ENCODE measurements at regions not wholly inside any gene's neighbourhood (a gene's known extent, or its start where the extent isn't known, plus 50 kb on each side); places are given as distances from the start of the nearest gene placed in this dataset.

GRCh38 chr21:38177919-38178652, 78.7 kb upstream of the KCNJ15 start:
- no peaks in the 10 kb centered on the region for H3K36me3 ChIP-seq (ENCODE audit: control insufficient read depth in 2 of 2, insufficient read depth in 1 of 2, low read length in 2 of 2)
- ChIA-PET POLR2A (no interaction called here), CTCF (interaction anchor here (0.6 kb wide), 3 partner anchors 40 to 112 kb away, joined by 4 to 5 read pairs (median 4); no protein-coding TSS in a partner anchor)
- H3K4me3 ChIP-seq (ENCODE audit: low read depth, low read length), result no peak overlapping the region
- TF ChIP-seq ZNF624 (tag by site-specific recombination; IDR thresholded peaks at IDR 0.05), result no peak
- TF ChIP-seq ZNF660 (tag by site-specific recombination; IDR thresholded peaks at IDR 0.05), result no peak
- peak; percentile 77 for TF ChIP-seq ZNF513 (tag by site-specific recombination; IDR thresholded peaks at IDR 0.05)
- no peak for TF ChIP-seq ZBTB21 (tag by site-specific recombination; IDR thresholded peaks at IDR 0.05)
- no peaks in the 10 kb centered on the region; the same call in 1 of the 2 replicates for H3K9me3 ChIP-seq (ENCODE audit: control insufficient read depth, insufficient read depth, low read depth, low read length)
- no peaks in the 10 kb centered on the region for H3K4me1 ChIP-seq (ENCODE audit: control insufficient read depth, insufficient read depth, low read length)
- no peak overlapping the region for H3K27ac ChIP-seq (ENCODE audit: extremely low read depth, low read depth, low read length)

DNA sequence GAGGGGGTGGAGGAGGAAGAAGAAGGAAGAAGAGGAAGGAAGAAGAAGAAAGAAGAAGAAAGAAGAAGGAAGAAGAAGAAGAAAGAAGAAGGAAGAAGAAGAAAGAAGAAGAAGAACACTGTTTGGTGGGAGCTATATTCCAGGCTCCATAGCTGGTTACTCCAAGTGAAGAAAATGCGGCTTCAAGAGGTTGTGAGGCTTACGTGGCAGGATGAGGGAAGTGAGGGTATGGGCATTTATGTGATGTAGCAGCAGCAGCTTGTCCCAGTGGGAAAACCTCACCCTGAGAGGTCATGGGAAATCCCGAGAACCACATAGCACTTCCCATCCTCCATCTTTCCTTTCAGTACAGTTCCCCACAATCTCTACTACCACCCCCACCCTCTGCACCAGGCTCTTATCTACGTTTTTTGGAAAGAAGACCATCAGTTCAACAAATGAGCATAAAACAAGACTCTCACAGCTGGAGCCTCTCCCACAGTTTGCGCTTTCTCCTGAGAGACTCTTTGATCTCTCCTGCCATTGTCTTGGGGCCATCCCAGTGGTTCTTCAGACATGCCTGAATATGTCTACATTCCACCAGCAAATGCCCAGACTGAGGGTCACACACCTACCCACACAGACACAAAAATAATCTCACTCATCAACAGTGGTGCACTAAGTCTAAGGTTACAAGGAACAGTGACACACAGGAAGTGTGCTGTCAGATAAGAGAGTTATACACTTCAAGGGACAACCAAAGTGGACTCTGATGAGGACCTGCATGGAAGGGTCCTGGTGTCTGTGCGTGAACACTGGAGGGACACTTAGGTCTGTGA, 77.9 kb upstream of the KCNJ15 start:
- TF ChIP-seq ZFP37 (tag by site-specific recombination; IDR thresholded peaks at IDR 0.05) (no peak), ZNF518A (tag by site-specific recombination; conservative IDR thresholded peaks at IDR 0.05; ENCODE audit: low read depth) (no peak), SCRT1 (tag by site-specific recombination; IDR thresholded peaks at IDR 0.05; ENCODE audit: borderline replicate concordance) (no peak)
- H3K4me3 ChIP-seq (ENCODE audit: low read depth, low read length), result no peak overlapping the region
- H3K27ac ChIP-seq (ENCODE audit: extremely low read depth, low read depth, low read length), result no peak overlapping the region
- ChIA-PET CTCF (interaction anchor here (0.6 to 2.4 kb wide), 7 partner anchors 8 to 177 kb away, joined by 3 to 18 read pairs (median 5); no protein-coding TSS in a partner anchor), POLR2A (interaction anchor here (0.6 kb wide), 1 partner anchor 1074 kb away, joined by 3 read pairs; no protein-coding TSS in a partner anchor)
- H3K4me1 ChIP-seq (ENCODE audit: control insufficient read depth, insufficient read depth, low read length), result no peaks in the 10 kb centered on the region
- H3K36me3 ChIP-seq (ENCODE audit: control insufficient read depth in 2 of 2, insufficient read depth in 1 of 2, low read length in 2 of 2), result no peaks in the 10 kb centered on the region
- H3K9me3 ChIP-seq (ENCODE audit: control insufficient read depth, insufficient read depth, low read depth, low read length), result no peaks in the 10 kb centered on the region; the same call in 1 of the 2 replicates

DNA sequence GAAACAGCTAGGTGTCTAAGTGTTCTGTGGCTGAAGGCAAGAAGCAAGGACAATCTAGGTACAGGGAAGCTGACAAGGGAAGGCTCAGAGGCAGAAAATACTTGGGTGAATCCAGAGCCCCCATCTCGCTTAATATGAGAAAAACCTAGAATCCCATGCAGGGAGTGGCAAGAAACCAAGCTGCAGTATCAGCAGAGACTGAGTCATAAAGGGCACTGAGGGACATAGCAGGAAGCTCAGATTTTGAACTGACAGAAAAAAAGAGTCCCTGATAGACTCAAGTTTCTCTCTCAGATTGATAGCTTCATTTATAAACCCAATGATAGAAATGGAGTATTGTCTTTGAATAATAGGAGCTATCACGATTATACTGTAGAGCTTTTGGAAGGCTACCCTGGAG, 77.3 kb upstream of the KCNJ15 start:
- no peaks in the 10 kb centered on the region for H3K4me1 ChIP-seq (ENCODE audit: control insufficient read depth, insufficient read depth, low read length)
- no peak overlapping the region for H3K4me3 ChIP-seq (ENCODE audit: low read depth, low read length)
- no peaks in the 10 kb centered on the region; the same call in 1 of the 2 replicates for H3K9me3 ChIP-seq (ENCODE audit: control insufficient read depth, insufficient read depth, low read depth, low read length)
- POLR2A ChIA-PET, result interaction anchor here (0.6 kb wide), 1 partner anchor 1074 kb away, joined by 3 read pairs; no protein-coding TSS in a partner anchor
- no peaks in the 10 kb centered on the region for H3K36me3 ChIP-seq (ENCODE audit: control insufficient read depth in 2 of 2, insufficient read depth in 1 of 2, low read length in 2 of 2)
- no peak overlapping the region for H3K27ac ChIP-seq (ENCODE audit: extremely low read depth, low read depth, low read length)
- CTCF ChIA-PET, result interaction anchor here (1.0 to 2.4 kb wide), 6 partner anchors 8 to 176 kb away, joined by 3 to 18 read pairs (median 6); no protein-coding TSS in a partner anchor
- TF ChIP-seq ZNF585B (tag by site-specific recombination; IDR thresholded peaks at IDR 0.05) (no peak), ZNF398 (tag by site-specific recombination; IDR thresholded peaks at IDR 0.05) (no peak), CTCF (tag by site-specific recombination; IDR thresholded peaks at IDR 0.05) (no peak), ZNF571 (tag by site-specific recombination; IDR thresholded peaks at IDR 0.05) (no peak), ZNF555 (tag by site-specific recombination; conservative IDR thresholded peaks at IDR 0.05) (no peak), ZNF239 (tag by site-specific recombination; IDR thresholded peaks at IDR 0.05) (no peak), ZFP69B (tag by site-specific recombination; IDR thresholded peaks at IDR 0.05) (no peak), ZNF600 (tag by site-specific recombination; IDR thresholded peaks at IDR 0.05) (no peak)
